GM19455 (cell line): ENCODE measurements at regions not wholly inside any gene's neighbourhood (a gene's known extent, or its start where the extent isn't known, plus 50 kb on each side); places are given as distances from the start of the nearest gene placed in this dataset.
A peak's percentile ranks its signal among the peaks of the same experiment; 100 is the strongest.

Experiments used
- ATAC-seq: cut with Tn5 transposase; IDR thresholded peaks from one replicate; pipeline ENCODE4 v1.9.1; 2021; ENCODE audit not compliant: unreplicated experiment

DNA sequence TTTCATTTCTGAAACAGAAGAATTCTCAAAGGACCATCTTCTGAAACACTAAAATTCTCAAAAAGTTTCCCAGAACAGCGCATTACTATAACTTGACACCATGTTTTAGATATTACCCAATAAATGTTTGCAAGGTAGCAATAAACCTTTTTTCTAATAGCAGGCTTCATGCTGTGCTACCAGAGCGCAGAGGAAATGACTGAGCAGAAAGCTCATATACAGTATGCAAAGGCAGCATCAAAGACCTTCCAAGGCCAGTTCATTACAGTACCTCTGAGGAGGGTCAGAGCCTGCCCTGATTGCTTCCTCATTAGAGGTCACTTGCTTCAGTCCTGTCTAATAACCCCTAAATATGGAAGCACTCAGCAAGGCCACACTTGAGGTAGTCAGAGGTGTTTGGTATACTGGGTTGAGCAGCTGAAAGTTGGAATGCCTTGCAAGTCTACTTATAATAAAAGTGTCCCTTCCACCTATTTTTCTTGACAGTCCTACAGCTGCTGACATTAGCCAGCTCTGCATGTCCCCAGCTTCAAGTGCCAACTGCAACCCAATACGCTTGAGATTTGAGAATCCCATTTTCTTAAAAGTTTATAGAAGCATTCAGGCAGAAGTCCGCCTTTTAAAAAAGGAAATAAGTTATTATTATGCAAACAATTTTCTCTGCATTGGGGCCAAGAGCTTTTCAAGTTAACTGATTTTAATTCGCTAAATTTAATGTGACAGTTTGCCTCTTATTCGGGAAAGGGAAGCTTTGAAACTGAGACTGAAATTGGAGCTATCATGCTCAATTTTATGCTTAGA is 207.2 kb downstream of the ZC3H11B start:
- ATAC-seq: no peak

DNA sequence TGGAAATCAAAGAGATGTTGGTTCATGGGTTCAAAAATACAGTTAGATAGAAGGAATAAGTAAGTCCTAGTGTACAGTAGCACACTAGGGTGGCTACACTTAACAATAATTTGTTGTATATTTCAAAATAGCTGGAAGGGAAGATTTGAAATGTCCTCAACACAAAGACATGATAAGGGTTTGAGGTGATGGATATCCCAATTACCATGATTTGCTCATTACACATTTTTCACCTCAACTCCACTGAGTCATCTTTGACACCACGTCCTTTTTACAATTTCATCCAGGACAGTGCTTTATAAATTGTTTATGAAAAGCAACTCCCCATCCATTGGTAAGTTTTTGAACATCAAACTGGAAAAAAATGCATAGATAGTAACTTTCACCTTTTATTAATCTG is 208.3 kb downstream of the ZC3H11B start:
- ATAC-seq: no peak

DNA sequence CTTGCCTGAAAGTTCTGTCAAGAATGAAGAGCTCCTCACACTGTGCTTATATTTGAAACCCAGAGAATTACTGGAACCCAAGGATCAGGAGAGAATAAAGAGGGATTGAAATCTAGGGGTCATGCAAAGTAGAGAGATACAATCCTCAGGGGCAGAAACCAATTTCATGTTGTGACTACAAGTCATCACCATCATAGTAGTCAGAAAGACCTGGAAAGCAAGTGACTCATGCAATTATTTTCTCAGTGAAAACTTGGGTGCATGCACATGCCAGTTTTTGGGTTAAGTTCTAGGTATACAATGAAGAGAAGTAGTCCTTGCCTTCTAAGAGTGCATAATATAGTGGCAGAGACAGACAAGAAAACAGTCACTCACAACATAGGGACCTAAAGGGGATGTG is 210.0 kb downstream of the ZC3H11B start:
- no peak for ATAC-seq

DNA sequence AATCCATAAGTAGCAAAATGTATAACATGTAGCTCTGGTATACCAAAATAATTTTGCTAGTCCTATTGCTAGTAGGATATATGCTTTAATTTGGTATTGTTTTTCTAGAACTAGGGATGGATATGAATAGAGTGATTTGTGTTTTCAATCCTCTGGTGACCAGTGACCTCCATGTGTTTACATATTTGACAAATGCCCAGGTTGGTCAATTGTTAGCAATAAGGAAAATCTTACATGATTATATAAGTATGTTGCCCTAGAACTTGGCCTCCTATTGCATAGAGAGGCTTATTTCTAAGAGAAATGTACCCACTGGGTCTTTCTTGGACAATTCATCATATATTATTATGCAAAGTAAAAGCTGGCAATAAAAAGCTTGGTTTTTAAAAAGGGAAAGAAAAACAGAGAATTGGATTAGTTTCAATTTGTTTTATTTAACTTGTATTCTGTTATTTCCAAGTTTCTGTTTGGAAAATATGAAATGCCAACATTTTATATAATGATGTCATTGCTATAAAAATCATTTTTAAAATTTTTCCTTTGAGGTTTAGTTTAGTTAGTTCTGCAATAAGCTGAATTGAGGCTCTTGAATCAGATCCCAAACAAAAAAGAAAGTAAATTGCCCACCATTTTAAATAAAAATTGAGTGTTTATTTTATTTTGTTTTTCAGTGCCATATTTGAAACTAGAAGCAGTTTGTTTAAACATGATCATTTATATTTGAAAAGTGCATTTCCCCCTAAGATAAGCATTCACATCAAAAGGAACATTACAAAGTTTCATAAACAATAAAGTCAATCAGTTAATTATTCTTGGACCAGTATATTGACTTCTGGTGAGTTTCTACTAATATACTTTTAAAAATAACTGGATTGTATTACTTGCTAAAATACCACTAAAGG is 210.9 kb downstream of the ZC3H11B start:
- no peak for ATAC-seq

DNA sequence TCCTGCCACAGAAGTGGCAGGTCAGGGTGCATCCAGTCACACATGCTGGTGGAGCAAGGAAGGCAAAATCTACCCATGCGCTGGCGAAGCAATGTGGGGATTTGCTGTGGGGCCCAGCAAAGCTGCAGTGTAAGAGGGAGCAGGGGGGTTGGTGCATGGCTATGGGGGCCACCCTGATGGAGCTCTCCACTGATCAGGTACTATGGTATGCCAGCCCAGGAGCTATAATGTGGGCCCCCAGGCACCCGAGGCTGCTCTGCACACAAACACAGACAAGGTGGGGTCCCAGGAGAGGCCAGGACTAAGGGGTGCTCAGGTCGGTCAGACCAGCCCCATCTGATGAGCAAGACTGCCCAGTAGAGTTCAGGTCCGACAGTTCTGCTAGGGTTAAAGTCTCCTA is 213.5 kb downstream of the ZC3H11B start:
- no peak for ATAC-seq

DNA sequence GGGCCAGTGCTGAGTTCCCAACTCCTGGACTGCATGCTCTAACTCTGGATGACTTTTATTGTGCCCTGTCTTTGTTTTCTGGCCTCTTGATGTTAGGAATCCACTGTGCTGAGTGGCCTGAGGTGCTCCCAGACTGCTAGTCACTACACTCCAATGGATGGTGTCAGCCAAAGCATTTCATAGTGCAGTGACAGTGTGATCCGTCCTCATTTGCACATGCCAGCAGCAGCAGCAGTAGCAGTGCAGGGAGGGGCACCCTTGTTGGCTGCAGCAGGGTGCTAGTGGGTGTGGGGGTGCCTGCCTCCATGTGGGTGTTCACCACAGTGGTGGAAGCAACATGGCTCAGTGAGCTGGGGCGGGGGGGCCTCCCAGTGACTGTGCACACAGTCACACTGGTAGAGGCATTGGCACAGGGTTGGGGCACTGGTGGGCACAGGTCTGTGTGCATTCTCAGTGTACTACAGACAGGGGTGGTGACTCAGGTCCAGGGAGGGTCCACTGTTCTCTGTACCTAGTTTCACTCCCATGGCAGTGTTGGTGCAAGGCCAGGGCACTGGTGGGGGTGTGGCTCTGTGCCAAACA is 214.0 kb downstream of the ZC3H11B start:
- ATAC-seq: no peak

DNA sequence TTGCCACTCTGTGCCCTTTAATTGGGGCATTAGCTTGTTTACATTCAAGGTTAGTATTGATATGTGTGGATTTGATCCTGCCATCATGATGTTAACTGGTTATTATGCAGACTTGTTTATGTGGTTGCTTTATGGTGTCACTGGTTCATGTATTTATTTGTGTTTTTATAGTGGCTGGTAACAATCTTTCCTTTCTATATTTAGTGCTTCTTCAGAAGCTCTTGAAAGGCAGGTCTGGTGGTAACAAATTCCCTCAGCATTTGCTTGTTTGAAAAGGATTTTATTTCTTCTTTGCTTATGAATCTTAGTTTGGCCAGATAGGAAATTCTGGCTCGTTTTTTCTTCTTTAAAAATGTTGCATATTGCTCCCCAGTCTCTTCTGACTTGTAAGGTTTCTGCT is 215.4 kb downstream of the ZC3H11B start:
- no peak for ATAC-seq

DNA sequence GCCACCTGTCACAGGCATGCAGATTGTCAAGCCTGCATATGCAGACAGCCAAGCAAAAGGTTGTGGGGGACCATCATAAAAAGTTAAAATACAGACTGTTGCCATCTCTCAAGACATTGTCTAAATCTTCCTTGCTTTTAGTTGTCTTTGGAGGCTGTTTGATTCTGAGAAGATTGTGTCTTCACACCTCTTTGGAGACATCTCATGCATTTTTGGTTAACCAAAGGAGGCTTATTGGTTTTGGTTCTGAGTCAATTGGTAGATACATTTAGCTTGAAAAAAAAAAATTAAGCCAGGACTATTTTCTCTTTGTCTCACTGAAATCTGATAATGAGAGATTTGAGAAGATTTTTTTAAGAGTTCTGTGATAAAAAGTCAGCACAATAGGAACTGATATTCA is 217.6 kb downstream of the LYPLAL1 start:
- no peak for ATAC-seq

DNA sequence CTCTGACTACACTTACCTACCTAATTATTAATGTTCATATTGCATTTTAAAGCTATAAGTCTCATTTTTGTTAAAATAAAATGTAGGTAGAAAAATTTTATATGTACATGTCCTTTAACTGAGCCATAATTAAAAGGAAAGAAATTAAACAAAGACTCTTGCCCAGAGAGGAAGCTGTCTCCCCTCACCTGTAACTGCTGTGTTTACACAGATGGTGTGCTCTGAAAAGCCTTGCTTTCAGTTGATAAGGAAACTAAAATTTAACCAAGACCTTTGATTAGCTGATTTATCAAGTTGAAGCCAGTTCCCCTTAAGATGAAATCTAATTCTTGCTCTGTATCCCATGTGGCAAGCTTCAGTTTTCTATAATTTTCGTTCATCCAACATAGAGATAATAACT is 213.5 kb downstream of the LYPLAL1 start:
- no peak for ATAC-seq

DNA sequence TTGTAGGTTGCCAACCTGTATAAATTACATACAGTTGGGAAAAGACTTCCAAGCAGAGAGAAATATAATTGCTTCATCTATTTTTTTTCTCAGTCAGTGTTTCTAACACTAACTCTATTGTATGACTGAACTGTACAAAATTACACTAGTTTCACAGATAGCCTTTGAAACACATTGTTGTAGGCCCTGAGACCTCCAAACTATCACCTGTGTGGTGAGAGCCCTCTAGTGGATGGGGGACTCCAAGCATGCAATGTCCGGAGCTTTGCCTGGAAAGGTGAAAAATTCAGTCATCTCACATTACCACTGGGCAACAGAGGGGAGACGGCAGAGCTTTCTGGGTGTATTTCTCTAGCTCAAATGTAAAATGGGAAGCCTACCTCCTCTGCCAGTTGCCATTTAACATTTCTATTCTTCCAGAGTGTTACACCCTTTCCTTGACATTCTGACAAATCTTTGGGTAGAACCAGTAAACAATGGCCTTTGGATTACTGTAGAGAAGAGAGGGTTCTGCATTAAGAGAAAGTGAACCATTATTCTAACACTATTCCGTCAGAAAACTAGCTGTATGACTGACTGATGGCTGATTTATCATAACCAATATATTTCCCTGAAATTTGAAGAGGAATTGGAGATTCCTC is 212.2 kb downstream of the LYPLAL1 start:
- ATAC-seq: peak; percentile 95

DNA sequence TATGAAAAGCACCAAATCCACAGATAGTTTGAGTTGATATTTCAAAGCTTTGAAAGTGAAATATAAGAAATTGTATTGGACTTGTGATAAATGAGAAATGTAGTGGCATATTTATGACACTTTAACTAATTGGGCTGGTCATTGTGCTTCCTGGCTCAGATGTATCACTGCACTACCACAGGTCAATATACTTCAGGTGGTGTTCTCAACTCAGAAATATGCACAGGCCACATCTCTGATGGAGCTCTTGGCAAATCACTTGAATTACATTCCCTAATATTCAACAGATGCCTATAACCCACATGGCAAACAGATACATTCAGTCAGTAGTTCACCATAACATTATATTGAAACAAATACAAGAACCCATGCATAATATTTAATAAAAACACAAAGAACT is 209.6 kb downstream of the LYPLAL1 start:
- ATAC-seq: no peak

DNA sequence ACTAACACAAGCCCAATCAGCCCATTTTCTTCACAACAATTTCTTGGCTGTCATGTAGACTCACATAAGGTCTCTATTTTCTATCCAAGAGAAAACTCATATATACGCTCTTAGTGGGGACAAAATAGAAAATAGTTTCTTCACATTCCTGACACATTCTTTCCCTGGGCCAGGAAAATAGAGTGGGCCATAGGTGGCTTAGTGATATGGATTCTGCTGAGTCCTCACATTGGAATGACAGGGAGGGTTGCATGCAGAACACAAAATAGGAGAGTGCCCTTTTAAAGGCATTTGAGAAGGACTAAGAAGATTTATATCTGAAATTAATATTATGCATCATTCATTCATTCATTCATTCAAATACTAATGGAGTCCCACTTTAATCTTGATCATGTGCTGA is 207.7 kb downstream of the LYPLAL1 start:
- no peak for ATAC-seq

DNA sequence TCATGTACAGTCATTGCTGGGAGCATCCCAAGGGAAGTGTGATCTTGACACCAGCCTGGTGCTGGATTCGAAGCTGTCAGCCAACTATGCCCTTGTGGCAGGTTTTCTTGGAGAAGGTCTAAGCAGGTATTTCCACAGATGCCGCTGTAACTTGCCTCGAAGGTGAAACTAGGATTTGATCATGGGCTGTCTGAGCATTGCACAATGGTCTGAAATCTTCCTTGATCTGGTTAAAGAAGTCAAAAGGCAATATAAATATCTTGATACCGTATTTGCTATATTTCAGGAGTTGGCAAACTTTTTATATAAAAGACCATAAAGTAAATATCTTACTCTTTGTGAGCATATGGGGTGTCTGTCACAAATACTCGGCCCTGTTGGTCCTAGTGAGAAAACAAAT is 206.8 kb downstream of the LYPLAL1 start:
- no peak for ATAC-seq

DNA sequence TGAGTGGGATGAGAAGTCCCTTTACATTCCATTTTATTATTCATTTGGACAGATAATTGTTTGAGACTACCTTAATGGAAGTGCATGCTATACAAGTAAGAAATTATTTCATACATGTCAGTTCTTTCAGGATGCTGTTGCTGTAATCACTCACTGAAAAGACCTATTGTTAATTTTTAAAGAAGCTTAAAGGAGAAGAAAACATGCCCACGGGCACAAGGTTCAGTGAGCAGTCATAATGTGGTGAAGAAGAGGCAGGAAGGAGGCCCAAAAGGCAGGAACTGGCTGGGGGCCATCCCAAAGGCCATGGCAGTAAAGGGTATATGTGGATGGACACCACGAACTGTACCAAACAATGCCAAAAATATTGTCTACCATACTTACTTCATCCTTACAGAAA is 206.0 kb downstream of the LYPLAL1 start:
- ATAC-seq: no peak

DNA sequence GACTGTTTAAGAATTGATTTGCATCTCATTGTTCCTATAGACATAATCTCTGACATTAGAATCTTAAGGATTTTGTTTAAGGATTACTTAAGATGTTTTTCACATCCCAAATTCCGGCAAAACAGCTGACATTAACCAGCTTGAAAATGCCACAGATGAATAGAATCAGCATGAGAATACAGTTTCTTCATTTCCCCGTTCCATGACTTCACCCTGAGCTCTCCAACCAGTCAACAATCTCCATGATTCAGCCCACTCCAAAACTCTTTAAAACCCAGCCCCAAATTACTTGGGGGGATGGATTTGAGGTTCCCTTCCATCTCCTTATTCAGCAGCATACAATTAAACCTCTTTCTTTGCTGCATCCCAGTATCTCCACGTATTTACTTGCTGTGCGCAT is 201.0 kb downstream of the LYPLAL1 start:
- no peak for ATAC-seq

DNA sequence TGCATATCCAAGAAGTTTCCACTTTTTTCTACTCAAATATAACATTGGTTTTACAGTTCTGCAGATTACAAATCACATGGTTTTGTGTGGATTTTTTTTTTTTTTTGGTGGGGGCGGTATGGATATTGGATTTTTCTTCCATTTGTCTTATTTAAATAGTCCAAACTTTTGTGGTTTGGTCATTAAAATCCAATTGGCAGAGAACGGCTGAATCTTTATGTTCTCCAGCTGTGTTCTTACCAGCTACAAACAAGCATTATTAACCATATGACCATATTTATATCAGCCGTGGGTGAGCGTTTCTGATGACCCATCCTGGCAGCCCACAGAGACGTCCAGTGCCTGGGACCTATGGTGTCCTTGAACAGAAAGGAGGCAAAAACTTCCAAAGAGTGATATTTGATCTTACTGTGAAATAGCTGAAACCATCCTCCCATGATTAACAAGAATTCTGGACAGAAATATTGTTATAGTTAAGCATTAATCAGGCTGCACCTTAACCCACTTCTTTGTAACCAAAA is 200.4 kb downstream of the LYPLAL1 start:
- ATAC-seq: no peak

DNA sequence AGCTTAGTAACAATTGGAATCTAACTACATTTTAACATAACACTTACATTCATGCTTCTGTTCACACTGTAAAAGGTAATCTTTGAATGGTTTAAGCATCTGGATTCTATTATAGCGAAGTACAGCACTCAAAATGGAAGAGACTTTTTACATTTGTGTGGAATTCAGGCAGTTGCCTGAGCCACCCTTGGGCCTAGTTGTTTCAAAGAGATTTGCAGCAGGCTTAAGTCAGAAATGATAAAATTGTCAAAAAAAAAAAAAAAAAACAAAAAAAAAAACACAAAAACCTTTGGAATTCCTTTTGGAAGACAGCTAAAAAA is 199.9 kb downstream of the LYPLAL1 start:
- no peak for ATAC-seq

DNA sequence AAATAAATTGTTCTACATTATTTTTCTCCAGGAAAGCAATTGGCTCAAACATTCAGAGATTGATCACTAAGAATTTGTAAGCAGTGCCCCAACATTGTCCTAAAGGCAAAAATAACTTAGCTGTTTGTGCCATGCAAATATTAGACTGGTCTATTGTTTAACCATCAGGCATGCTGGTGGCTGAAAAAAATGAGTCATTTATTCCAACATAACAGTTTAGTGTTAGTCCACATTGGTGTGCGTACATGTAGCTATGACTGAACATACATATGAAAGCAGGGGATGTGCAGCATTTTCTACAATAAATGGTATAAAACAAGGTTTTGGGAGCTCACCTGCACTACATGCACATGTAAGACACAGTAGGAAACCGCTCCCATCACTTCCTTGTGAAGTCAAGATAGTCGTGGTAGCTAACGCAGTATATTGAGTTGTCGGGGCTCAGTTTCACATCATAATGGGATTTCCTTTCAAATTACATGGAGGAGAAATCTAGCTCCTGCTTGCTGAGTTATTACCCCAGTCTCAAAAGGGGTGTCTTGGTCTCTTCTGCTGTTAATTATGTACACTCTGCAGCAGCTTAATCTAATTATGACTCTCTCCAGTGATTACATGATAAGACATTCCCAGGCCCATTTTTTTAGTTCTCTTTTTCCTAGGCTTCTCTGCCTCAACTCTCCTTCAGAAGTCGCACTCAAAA is 199.4 kb downstream of the LYPLAL1 start:
- no peak for ATAC-seq

DNA sequence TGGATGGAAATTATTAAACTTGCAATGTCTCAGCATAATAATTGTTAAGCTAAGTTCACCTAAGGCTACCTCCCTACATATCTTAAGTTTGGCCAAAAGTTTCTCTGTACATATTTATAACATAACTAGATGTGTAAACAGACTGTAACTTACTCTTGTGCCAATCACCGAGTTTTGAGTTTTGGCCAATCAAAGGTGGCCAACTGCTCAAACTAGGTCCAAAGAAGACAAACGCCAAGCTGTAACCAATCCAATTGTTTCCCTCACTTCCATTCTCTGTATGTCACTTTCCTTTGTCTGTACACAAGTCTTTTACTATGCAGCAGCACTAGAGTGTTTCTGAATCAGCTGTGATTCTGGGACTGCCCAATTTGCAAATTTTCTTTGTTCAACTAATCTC is 197.8 kb downstream of the LYPLAL1 start:
- ATAC-seq: no peak

DNA sequence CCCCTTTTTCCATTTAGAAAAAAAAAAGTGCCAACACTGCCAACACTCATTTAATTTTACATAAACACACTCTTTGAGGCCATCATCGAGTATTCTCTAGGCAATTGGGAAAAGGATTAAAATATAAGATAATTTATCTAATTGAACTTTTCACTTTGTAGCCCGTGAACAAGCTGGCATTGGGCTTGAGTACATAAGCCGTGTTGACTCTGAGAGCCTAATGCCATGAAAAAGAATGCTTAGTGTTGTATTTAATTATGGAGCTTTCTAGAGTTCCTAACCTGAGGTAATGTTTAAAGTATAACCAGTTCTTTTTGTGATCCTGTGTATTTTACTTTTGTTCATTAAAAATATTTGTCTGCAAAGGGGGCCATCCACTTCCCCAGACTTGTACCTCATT is 193.8 kb downstream of the LYPLAL1 start:
- ATAC-seq: no peak

DNA sequence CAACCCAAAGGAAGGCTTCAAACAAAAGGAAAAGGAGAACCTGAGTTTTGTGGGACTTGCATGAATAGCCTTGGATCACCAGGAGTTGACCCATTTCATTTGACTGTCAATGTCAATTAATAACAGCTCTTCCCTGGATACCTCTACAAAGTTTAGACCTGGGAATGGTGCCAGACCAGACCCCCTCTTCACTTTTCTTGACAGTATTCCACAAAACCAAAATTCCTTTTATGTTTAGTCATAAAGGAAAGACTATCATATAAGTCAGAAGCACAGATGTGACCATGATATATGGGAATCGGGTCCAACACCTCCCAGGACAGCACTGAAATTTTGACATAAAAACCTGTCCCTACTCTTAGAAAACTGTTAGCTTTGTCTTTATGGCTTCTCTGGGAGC is 191.8 kb downstream of the LYPLAL1 start:
- no peak for ATAC-seq
